ENCODE measurements at regions not wholly inside any gene's neighbourhood (a gene's known extent, or its start where the extent isn't known, plus 50 kb on each side); places are given as distances from the start of the nearest gene placed in this dataset.
"Not testable (repeated sequence)": the region's sequence is repeated elsewhere in the genome, so short reads cannot be mapped to it uniquely, and the experiment has no call there.

- no peak overlapping the region for H3K27ac ChIP-seq (ENCODE audit: low read depth, low read length)
- POLR2A ChIA-PET: no interaction called here
- peaks cover 16% of the 10 kb centered on the region for H3K9me3 ChIP-seq (ENCODE audit: control insufficient read depth, insufficient read depth, low read length)
- no peak for TF ChIP-seq CTCF (IDR thresholded peaks at IDR 0.05; ENCODE audit: low read depth, low read length)
- no peak for DNase-seq (ENCODE audit: low read depth, low spot score)
- CTCF ChIA-PET: no interaction called here
- no peaks in the 10 kb centered on the region for H3K27me3 ChIP-seq (ENCODE audit: control insufficient read depth, insufficient read depth, low read length)
- no peak overlapping the region for H3K4me3 ChIP-seq (ENCODE audit: low read depth, low read length)
Observed at GRCh38 chr2:51778806-51779205, 746.9 kb upstream of the NRXN1 start.

DNA sequence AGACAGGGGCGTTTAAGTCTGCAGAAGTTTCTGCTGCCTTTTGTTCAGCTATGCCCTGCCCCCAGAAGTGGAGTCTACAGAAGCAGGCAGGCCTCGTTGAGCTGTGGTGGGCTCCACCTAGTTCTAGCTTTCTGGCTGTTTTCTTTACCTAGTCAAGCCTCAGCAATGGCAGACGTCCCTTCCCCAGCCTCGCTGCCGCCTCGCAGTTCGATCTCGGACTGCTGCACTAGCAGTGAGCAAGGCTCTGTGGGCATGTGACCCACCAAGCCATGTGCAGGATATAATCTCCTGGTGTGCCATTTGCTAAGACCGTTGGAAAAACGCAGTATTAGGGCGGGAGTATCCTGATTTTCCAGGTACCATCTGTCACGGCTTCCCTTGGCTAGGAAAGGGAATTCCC lies 742.7 kb upstream of the NRXN1 start:
- DNase-seq (ENCODE audit: low read depth, low spot score); H3K4me3 ChIP-seq (ENCODE audit: low read depth, low read length); POLR2A ChIA-PET; CTCF ChIA-PET; H3K27me3 ChIP-seq (ENCODE audit: control insufficient read depth, insufficient read depth, low read length); H3K27ac ChIP-seq (ENCODE audit: low read depth, low read length): not testable (repeated sequence)
- H3K9me3 ChIP-seq (ENCODE audit: control insufficient read depth, insufficient read depth, low read length): peaks cover 11% of the 10 kb centered on the region

GRCh38 chr2:51760441-51760840 lies 728.5 kb upstream of the NRXN1 start:
- DNase-seq (ENCODE audit: low read depth, low spot score): no peak
- TF ChIP-seq CTCF (IDR thresholded peaks at IDR 0.05; ENCODE audit: low read depth, low read length): no peak
- Histone ChIP-seq H3K4me3 (ENCODE audit: low read depth, low read length) (no peak overlapping the region), H3K27me3 (ENCODE audit: control insufficient read depth, insufficient read depth, low read length) (no peaks in the 10 kb centered on the region), H3K9me3 (ENCODE audit: control insufficient read depth, insufficient read depth, low read length) (no peaks in the 10 kb centered on the region), H3K27ac (ENCODE audit: low read depth, low read length) (no peak overlapping the region)
- ChIA-PET CTCF (no interaction called here), POLR2A (no interaction called here)

GRCh38 chr2:51758081-51758480 lies 726.1 kb upstream of the NRXN1 start:
- ChIA-PET CTCF (no interaction called here), POLR2A (no interaction called here)
- H3K4me3 ChIP-seq (ENCODE audit: low read depth, low read length): no peak overlapping the region
- H3K9me3 ChIP-seq (ENCODE audit: control insufficient read depth, insufficient read depth, low read length): no peaks in the 10 kb centered on the region
- TF ChIP-seq CTCF (IDR thresholded peaks at IDR 0.05; ENCODE audit: low read depth, low read length): no peak
- H3K27ac ChIP-seq (ENCODE audit: low read depth, low read length): no peak overlapping the region
- DNase-seq (ENCODE audit: low read depth, low spot score): no peak
- no peaks in the 10 kb centered on the region for H3K27me3 ChIP-seq (ENCODE audit: control insufficient read depth, insufficient read depth, low read length)

- CTCF ChIA-PET: no interaction called here
- Histone ChIP-seq H3K9me3 (ENCODE audit: control insufficient read depth, insufficient read depth, low read length) (no peaks in the 10 kb centered on the region), H3K27ac (ENCODE audit: low read depth, low read length) (no peak overlapping the region), H3K4me3 (ENCODE audit: low read depth, low read length) (no peak overlapping the region), H3K27me3 (ENCODE audit: control insufficient read depth, insufficient read depth, low read length) (no peaks in the 10 kb centered on the region)
- POLR2A ChIA-PET: no interaction called here
- peak; percentile 16 for DNase-seq (ENCODE audit: low read depth, low spot score)
- no peak for TF ChIP-seq CTCF (IDR thresholded peaks at IDR 0.05; ENCODE audit: low read depth, low read length)
Observed at GRCh38 chr2:51734115-51734514, 702.2 kb upstream of the NRXN1 start.

GRCh38 chr2:51723691-51724090 lies 691.8 kb upstream of the NRXN1 start:
- ChIA-PET CTCF (no interaction called here), POLR2A (no interaction called here)
- no peaks in the 10 kb centered on the region for H3K9me3 ChIP-seq (ENCODE audit: control insufficient read depth, insufficient read depth, low read length)
- no peak for DNase-seq (ENCODE audit: low read depth, low spot score)
- H3K27ac ChIP-seq (ENCODE audit: low read depth, low read length): no peak overlapping the region
- no peak overlapping the region for H3K4me3 ChIP-seq (ENCODE audit: low read depth, low read length)
- no peaks in the 10 kb centered on the region for H3K27me3 ChIP-seq (ENCODE audit: control insufficient read depth, insufficient read depth, low read length)
- no peak for TF ChIP-seq CTCF (IDR thresholded peaks at IDR 0.05; ENCODE audit: low read depth, low read length)

All from AG04450 (cell line).